T-helper 1 cell treated with Interleukin-12 subunit alpha and Interleukin-12 subunit beta and Interleukin-4 antibody, amounts not matched to agents 30 μg/mL and 1 μg/mL, for 36 hours (primary cell): ENCODE measurements at regions not wholly inside any gene's neighbourhood (a gene's known extent, or its start where the extent isn't known, plus 50 kb on each side); places are given as distances from the start of the nearest gene placed in this dataset.

ENCODE experiments used
- H3K27ac Mint-ChIP-seq: one replicate; pipeline ENCODE4 v1.8.0; 2021; ENCODE audit warnings: mild to moderate bottlenecking, mixed read lengths
- H3K27me3 Mint-ChIP-seq: one replicate; pipeline ENCODE4 v1.8.0; 2021; ENCODE audit warnings: low read depth, mixed read lengths
- H3K36me3 Mint-ChIP-seq: one replicate; pipeline ENCODE4 v1.8.0; 2021; ENCODE audit warnings: low read depth, mixed read lengths
- H3K4me1 Mint-ChIP-seq: one replicate; pipeline ENCODE4 v1.8.0; 2021; ENCODE audit warnings: low read depth, mixed read lengths
- H3K4me3 Mint-ChIP-seq: one replicate; pipeline ENCODE4 v1.8.0; 2021; ENCODE audit warnings: mild to moderate bottlenecking, moderate library complexity, mixed read lengths
- H3K9me3 Mint-ChIP-seq: one replicate; pipeline ENCODE4 v1.8.0; 2021; ENCODE audit warnings: mixed read lengths

GRCh38 chr9:118967901-118968300 is 401.3 kb downstream of the BRINP1 start:
- no peaks in the 10 kb centered on the region for H3K4me1 Mint-ChIP-seq
- peaks cover 14% of the 10 kb centered on the region for H3K9me3 Mint-ChIP-seq
- no peak overlapping the region for H3K4me3 Mint-ChIP-seq
- H3K36me3 Mint-ChIP-seq, result no peaks in the 10 kb centered on the region
- no peak overlapping the region for H3K27ac Mint-ChIP-seq
- no peaks in the 10 kb centered on the region for H3K27me3 Mint-ChIP-seq

GRCh38 chr9:118975736-118976135 is 393.5 kb downstream of the BRINP1 start:
- H3K4me3 Mint-ChIP-seq, result no peak overlapping the region
- H3K27ac Mint-ChIP-seq, result no peak overlapping the region
- H3K27me3 Mint-ChIP-seq, result no peaks in the 10 kb centered on the region
- no peaks in the 10 kb centered on the region for H3K4me1 Mint-ChIP-seq
- H3K9me3 Mint-ChIP-seq, result peaks cover 6% of the 10 kb centered on the region
- H3K36me3 Mint-ChIP-seq, result no peaks in the 10 kb centered on the region

DNA sequence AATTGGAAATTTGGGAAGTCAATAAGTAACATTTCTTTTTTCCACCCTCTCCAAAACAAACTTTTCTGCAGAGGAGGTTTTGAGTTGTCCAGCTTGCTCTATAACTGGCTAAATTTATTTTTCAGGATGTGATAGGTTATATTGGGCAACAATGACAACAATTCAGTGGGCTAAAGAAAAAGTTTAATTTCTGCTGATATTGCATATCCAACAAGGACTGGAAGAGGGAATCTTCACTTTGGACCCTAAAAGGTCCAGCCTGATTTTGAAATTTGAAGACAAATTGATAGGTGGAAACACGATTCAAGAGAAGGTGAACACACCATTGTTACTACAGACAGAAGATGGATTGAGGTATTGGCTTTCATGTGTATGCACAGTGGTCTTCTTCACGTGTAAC is 393.1 kb downstream of the BRINP1 start:
- Mint-ChIP-seq H3K36me3 (no peaks in the 10 kb centered on the region), H3K27me3 (no peaks in the 10 kb centered on the region), H3K9me3 (peaks cover 5% of the 10 kb centered on the region), H3K4me1 (no peaks in the 10 kb centered on the region), H3K4me3 (no peak overlapping the region), H3K27ac (no peak overlapping the region)

GRCh38 chr9:118984607-118985006 is 384.6 kb downstream of the BRINP1 start:
- Mint-ChIP-seq H3K36me3 (no peaks in the 10 kb centered on the region), H3K9me3 (no peaks in the 10 kb centered on the region), H3K27me3 (no peaks in the 10 kb centered on the region), H3K4me1 (no peaks in the 10 kb centered on the region), H3K27ac (no peak overlapping the region), H3K4me3 (no peak overlapping the region)

DNA sequence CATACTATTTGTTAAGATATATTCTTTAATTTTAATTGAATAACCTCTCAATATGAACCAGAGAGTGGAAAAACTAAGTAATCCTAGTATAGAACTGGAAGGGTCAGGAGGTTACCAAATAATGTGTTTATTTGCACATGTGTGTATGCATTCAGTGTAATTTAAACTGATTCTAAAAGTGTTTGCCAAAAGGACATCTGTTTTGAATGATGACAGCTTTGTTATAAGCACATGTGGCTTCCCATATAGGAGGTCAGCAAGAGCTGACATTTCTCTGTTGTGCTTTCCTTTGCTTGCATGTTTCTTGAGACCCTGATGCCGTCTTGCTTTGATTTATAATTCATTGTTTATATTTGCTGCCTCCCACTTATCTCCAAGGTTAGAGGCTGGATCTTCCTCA is 383.4 kb downstream of the BRINP1 start:
- H3K4me1 Mint-ChIP-seq, result no peaks in the 10 kb centered on the region
- H3K27me3 Mint-ChIP-seq, result no peaks in the 10 kb centered on the region
- no peak overlapping the region for H3K4me3 Mint-ChIP-seq
- H3K36me3 Mint-ChIP-seq, result no peaks in the 10 kb centered on the region
- H3K9me3 Mint-ChIP-seq, result no peaks in the 10 kb centered on the region
- H3K27ac Mint-ChIP-seq, result no peak overlapping the region

DNA sequence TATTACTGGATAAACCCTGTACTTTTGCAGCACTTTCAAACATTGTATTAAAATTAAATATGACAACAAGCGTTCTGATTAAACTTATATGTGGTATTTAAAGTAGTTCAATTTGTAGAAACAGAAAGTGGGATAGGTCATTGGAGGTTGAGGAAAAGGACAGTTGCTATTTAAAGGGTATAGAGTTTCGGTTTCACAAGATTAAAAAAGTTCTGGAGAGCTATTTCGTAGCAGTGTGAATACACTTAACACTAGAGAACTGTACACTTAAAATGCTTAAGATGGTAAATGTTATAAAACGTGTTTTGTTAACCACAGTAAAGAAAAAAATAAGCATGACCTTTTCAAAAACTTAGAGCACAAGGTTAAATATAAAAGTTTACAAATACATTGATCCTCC is 382.1 kb downstream of the BRINP1 start:
- H3K27me3 Mint-ChIP-seq, result no peaks in the 10 kb centered on the region
- no peaks in the 10 kb centered on the region for H3K36me3 Mint-ChIP-seq
- H3K4me3 Mint-ChIP-seq, result no peak overlapping the region
- no peaks in the 10 kb centered on the region for H3K4me1 Mint-ChIP-seq
- no peaks in the 10 kb centered on the region for H3K9me3 Mint-ChIP-seq
- H3K27ac Mint-ChIP-seq, result no peak overlapping the region

DNA sequence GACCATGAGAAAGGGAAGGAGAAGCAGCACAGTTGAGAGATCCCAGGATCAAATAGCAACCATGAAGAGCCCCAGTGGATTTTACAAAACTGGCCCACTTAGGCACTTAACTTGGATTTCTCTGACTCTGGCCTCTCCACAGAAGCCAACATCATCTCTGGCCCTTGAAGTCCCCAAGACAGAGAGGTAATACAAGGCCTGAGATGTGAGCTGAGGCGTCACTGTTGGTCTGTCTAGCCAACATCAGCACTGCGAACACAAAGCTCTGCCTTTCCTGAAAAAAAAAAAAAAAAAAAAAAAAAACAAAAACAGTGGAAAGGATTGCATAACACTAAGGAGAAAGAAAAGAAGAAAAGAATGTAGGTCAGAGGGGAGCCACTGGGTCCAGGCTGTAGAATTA is 378.3 kb downstream of the BRINP1 start:
- Mint-ChIP-seq H3K36me3 (no peaks in the 10 kb centered on the region), H3K4me3 (no peak overlapping the region), H3K9me3 (no peaks in the 10 kb centered on the region), H3K27me3 (no peaks in the 10 kb centered on the region), H3K27ac (no peak overlapping the region), H3K4me1 (no peaks in the 10 kb centered on the region)

GRCh38 chr9:118991366-118992285 is 377.6 kb downstream of the BRINP1 start:
- H3K27ac Mint-ChIP-seq, result no peak overlapping the region
- H3K4me3 Mint-ChIP-seq, result no peak overlapping the region
- no peaks in the 10 kb centered on the region for H3K36me3 Mint-ChIP-seq
- no peaks in the 10 kb centered on the region for H3K27me3 Mint-ChIP-seq
- no peaks in the 10 kb centered on the region for H3K4me1 Mint-ChIP-seq
- H3K9me3 Mint-ChIP-seq, result no peaks in the 10 kb centered on the region

DNA sequence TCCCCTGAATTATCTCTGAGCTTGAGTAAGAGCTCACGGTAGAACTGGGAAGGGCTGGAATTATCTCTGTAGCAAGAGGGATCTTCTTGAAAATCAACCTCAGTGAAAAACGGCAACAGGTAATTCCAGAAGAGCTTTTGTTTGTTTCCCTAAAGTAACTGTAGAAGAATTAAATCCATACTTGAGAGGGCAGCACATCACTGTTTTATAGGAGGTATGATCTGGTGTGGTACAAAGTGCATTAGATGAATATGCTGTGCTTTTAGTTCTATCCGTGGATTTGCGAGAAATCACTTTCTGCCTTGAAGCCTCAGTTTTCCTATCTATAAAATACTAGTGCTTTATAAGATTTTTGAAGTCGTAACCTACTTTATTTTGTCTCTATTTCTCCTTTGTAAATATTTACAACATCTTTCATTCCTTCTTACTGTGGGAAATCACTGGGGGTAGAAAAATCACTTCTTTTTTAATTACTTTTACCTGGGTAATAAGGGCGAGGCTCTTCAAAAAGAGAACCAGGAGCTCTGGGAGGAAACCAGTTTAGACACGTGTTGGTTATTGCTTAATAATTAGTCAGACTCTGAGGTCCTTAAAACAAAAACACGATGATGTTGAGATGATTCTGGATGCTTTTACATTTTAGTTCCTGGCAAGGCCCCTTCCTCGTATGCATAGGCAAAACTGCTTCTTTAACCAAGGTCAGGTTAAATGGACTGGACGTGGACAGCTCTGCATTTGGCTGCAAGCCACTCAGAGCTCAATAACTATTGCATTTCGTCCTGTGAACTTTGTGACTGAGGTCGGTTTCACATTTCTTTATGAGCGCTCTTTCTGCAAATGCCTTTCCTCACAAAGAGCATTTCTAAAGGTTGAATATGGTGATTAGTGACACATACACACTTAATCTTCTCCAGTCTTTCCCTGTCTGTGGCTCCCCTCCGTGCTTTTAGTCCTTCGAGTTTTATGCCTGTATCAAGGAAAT is 376.1 kb downstream of the BRINP1 start:
- no peak overlapping the region for H3K4me3 Mint-ChIP-seq

GRCh38 chr9:118993965-118994364 is 375.3 kb downstream of the BRINP1 start:
- Mint-ChIP-seq H3K4me1 (no peaks in the 10 kb centered on the region), H3K27me3 (no peaks in the 10 kb centered on the region), H3K27ac (no peak overlapping the region), H3K4me3 (no peak overlapping the region), H3K9me3 (no peaks in the 10 kb centered on the region), H3K36me3 (no peaks in the 10 kb centered on the region)

More for the DNA sequence above, 376.1 kb downstream of the BRINP1 start:
- H3K27me3 Mint-ChIP-seq, result no peaks in the 10 kb centered on the region
- H3K9me3 Mint-ChIP-seq, result no peaks in the 10 kb centered on the region
- H3K36me3 Mint-ChIP-seq, result no peaks in the 10 kb centered on the region
- H3K27ac Mint-ChIP-seq, result no peak overlapping the region
- no peaks in the 10 kb centered on the region for H3K4me1 Mint-ChIP-seq

GRCh38 chr9:119002491-119002890 is 366.7 kb downstream of the BRINP1 start:
- H3K4me1 Mint-ChIP-seq, result no peaks in the 10 kb centered on the region
- no peak overlapping the region for H3K27ac Mint-ChIP-seq
- no peaks in the 10 kb centered on the region for H3K36me3 Mint-ChIP-seq
- no peaks in the 10 kb centered on the region for H3K27me3 Mint-ChIP-seq
- no peaks in the 10 kb centered on the region for H3K9me3 Mint-ChIP-seq
- no peak overlapping the region for H3K4me3 Mint-ChIP-seq

DNA sequence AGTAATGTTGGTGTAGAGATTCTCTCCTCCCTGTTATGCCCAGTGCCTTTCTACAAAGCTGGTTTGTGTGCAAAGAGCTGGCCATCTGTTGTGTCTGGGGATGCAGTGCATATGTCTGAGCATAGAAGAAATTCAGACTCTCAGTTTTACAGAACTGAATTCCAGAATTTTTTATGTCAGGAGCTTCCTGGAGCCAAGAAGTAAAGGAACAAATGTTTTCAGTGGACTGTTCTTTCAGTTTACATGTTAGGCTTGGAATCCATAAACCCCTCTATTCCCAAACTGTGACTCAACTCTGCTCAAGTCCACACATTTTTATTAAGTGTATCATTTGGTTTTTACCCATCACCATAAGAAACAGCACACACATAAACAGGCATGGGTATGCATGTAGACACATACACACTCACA is 366.0 kb downstream of the BRINP1 start:
- Mint-ChIP-seq H3K4me3 (no peak overlapping the region), H3K27ac (no peak overlapping the region), H3K4me1 (no peaks in the 10 kb centered on the region), H3K36me3 (no peaks in the 10 kb centered on the region), H3K27me3 (no peaks in the 10 kb centered on the region), H3K9me3 (peaks cover 4% of the 10 kb centered on the region)

GRCh38 chr9:119003882-119004617 is 365.2 kb downstream of the BRINP1 start:
- Mint-ChIP-seq H3K9me3 (peaks cover 4% of the 10 kb centered on the region), H3K4me3 (no peak overlapping the region), H3K27ac (no peak overlapping the region), H3K27me3 (no peaks in the 10 kb centered on the region), H3K36me3 (no peaks in the 10 kb centered on the region), H3K4me1 (peaks cover under 1% of the 10 kb centered on the region)

- no peak overlapping the region for H3K4me3 Mint-ChIP-seq
- no peaks in the 10 kb centered on the region for H3K27me3 Mint-ChIP-seq
- H3K27ac Mint-ChIP-seq, result no peak overlapping the region
- H3K9me3 Mint-ChIP-seq, result peaks cover 7% of the 10 kb centered on the region
- H3K36me3 Mint-ChIP-seq, result no peaks in the 10 kb centered on the region
- H3K4me1 Mint-ChIP-seq, result peaks cover 4% of the 10 kb centered on the region
Observed at GRCh38 chr9:119004618-119004990, 364.6 kb downstream of the BRINP1 start.
